LoVo (cell line): ENCODE measurements at regions not wholly inside any gene's neighbourhood (a gene's known extent, or its start where the extent isn't known, plus 50 kb on each side); places are given as distances from the start of the nearest gene placed in this dataset.
"Not testable (repeated sequence)": the region's sequence is repeated elsewhere in the genome, so short reads cannot be mapped to it uniquely, and the experiment has no call there.

Experiments
- DNase-seq: peaks from one replicate; pipeline ENCODE4 v3.0.0-alpha.2; 2016; ENCODE audit warnings: low spot score

- not testable (repeated sequence) for DNase-seq
These were observed 108.2 kb downstream of the SPATA31A1 start for GRCh38 chr9:39463696-39464095.

- DNase-seq: peak; percentile 75
These were observed 108.8 kb downstream of the SPATA31A1 start for GRCh38 chr9:39464122-39464777.

GRCh38 chr9:39474499-39474898 is 119.0 kb downstream of the SPATA31A1 start:
- DNase-seq: not testable (repeated sequence)

- not testable (repeated sequence) for DNase-seq
These were observed 127.6 kb downstream of the SPATA31A1 start for GRCh38 chr9:39483073-39483472.

- DNase-seq: not testable (repeated sequence)
These were observed 128.4 kb downstream of the SPATA31A1 start for GRCh38 chr9:39483880-39484279.

- DNase-seq: not testable (repeated sequence)
These were observed 128.8 kb downstream of the SPATA31A1 start for GRCh38 chr9:39484292-39484691.

GRCh38 chr9:39487477-39487876 is 132.0 kb downstream of the SPATA31A1 start:
- DNase-seq: not testable (repeated sequence)

- not testable (repeated sequence) for DNase-seq
These were observed 140.8 kb downstream of the SPATA31A1 start for GRCh38 chr9:39496248-39496647.

- not testable (repeated sequence) for DNase-seq
These were observed 147.7 kb downstream of the SPATA31A1 start for GRCh38 chr9:39503178-39503577.

- DNase-seq: not testable (repeated sequence)
These were observed 172.0 kb downstream of the SPATA31A1 start for GRCh38 chr9:39527387-39528029.

- not testable (repeated sequence) for DNase-seq
These were observed 177.1 kb downstream of the SPATA31A1 start for GRCh38 chr9:39532597-39532996.

- not testable (repeated sequence) for DNase-seq
These were observed 177.7 kb downstream of the SPATA31A1 start for GRCh38 chr9:39533001-39533762.

- not testable (repeated sequence) for DNase-seq
These were observed 178.5 kb downstream of the SPATA31A1 start for GRCh38 chr9:39533763-39534548.

GRCh38 chr9:39534897-39535296 is 179.4 kb downstream of the SPATA31A1 start:
- DNase-seq: not testable (repeated sequence)

GRCh38 chr9:39542157-39542556 is 186.7 kb downstream of the SPATA31A1 start:
- not testable (repeated sequence) for DNase-seq

GRCh38 chr9:39545079-39545478 is 189.6 kb downstream of the SPATA31A1 start:
- not testable (repeated sequence) for DNase-seq

GRCh38 chr9:39550573-39550972 is 195.1 kb downstream of the SPATA31A1 start:
- not testable (repeated sequence) for DNase-seq

- not testable (repeated sequence) for DNase-seq
These were observed 196.1 kb downstream of the SPATA31A1 start for GRCh38 chr9:39551544-39551943.

GRCh38 chr9:39552242-39552881 is 196.9 kb downstream of the SPATA31A1 start:
- not testable (repeated sequence) for DNase-seq

- not testable (repeated sequence) for DNase-seq
These were observed 198.9 kb downstream of the SPATA31A1 start for GRCh38 chr9:39554352-39554751.

- not testable (repeated sequence) for DNase-seq
These were observed 203.9 kb downstream of the SPATA31A1 start for GRCh38 chr9:39559384-39559783.
